ENCODE measurements at regions not wholly inside any gene's neighbourhood (a gene's known extent, or its start where the extent isn't known, plus 50 kb on each side); places are given as distances from the start of the nearest gene placed in this dataset.

DNA sequence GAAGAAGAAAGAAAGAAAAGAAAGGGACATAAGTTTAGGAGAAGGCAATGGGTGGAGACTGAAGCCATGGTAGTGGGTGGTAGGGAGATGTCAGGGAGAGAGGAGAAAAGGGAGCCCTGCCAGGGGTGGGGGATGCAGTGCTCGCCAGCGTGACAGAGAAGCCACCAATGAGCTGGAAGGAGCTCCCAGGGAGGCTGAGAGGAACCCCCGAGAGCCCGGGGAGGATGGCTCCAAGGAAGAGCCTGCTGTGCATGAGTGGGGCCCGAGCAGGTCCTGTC is 141.2 kb upstream of the SHH start:
- Histone ChIP-seq H3K9me3 (ENCODE audit: low read length) (no peaks in the 10 kb centered on the region), H3K79me2 (ENCODE audit: insufficient read depth, low read length) (peaks cover 2% of the 10 kb centered on the region), H3K4me1 (ENCODE audit: insufficient read depth, low read length) (peaks cover 52% of the 10 kb centered on the region), H3K4me3 (replicated peaks in 1 of 3; ENCODE audit: insufficient read depth in 1 of 3, low read depth in 2 of 3, low read length in 3 of 3) (peak overlapping the region in 1 of 3 experiments; percentile 27; a peak in 1 of 6 replicates), H4K20me1 (ENCODE audit: insufficient read depth, low read length) (no peaks in the 10 kb centered on the region), H2AFZ (ENCODE audit: low read length) (no peak overlapping the region), H3K27me3 (ENCODE audit: control insufficient read depth in 1 of 2, insufficient read depth in 2 of 2, low read length in 2 of 2) (0 out of 5 replicates have a peak, but pooled peaks cover 0 to 5% of the 10 kb centered on the region in 2 experiments), H3K27ac (ENCODE audit: extremely low read length, insufficient read depth, low read length) (peak overlapping the region; percentile 39), H3K9ac (ENCODE audit: insufficient read depth, low read depth, low read length) (no peak overlapping the region), H3K4me2 (ENCODE audit: low read depth, low read length) (peak overlapping the region; percentile 48), H3K36me3 (replicated peaks in 1 of 2; ENCODE audit: control insufficient read depth in 1 of 2, insufficient read depth in 2 of 2, low read length in 2 of 2) (no peaks in the 10 kb centered on the region)
- intact Hi-C loops (cut with micrococcal nuclease; ENCODE audit: unreplicated experiment) (no loop called here), in situ Hi-C loops (cut with HindIII; ENCODE audit: extremely low pct_ligation_motif_present, low pct_unique_long_range_greater_than_20kb) (no loop called here)
- ATAC-seq (no peak), DNase-seq (ENCODE audit: low spot score) (no peak), FAIRE-seq (no peak)
- TF ChIP-seq SMAD1 (CRISPR knock-in tag; IDR thresholded peaks at IDR 0.05; ENCODE audit: borderline replicate concordance, low read depth), result 0 out of 2 replicates have a peak, but pooled peaks have one; percentile 7
- no peak for TF ChIP-seq PITX1 (CRISPR knock-in tag; IDR thresholded peaks at IDR 0.05)
- 86% methylated on average over 5 of the region's 5 CpGs for WGBS (ENCODE audit: low lambda C conversion rate)
- BruUV-seq (replicated peaks), result no TSS peak
- ChIA-PET POLR2A (interaction anchor here (1.3 to 7.0 kb wide), 3 partner anchors 10 to 661 kb away, joined by 4 to 121 read pairs (median 5); no protein-coding TSS in a partner anchor), CTCF (ENCODE audit: low intra/inter-chr PET ratio, low total read pairs) (no interaction called here)

DNA sequence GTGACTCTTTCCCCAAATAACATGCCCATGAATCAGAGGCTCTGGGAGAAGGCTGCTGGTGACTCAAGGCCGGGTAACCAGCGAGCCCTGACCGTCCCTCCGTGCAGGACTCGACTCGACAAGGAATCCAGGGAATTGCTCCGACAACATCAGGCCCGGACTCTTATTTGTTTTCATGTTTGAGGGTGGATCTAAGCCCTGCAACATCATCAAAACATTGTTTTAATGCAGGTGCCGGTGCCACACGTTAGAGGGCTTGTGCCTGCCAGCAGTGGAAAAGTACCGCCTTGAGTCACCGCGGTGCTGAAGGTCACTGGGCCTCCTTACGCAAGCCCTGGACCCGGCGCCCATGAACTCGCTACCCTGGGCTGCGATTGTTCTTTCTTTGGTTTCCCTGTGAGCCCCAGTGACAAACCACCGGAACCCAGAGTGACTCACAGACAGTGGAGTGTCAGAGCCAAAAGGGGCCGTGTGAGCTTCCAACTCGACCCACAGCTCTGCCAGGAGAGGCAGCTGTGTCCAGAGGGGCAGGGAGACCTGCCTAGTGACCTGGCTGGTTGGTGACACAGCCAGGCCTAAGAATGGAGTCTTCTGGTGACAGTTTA is 139.4 kb upstream of the SHH start:
- H3K9me3 ChIP-seq (ENCODE audit: low read length), result no peaks in the 10 kb centered on the region
- peak overlapping the region; percentile 92 for H3K4me2 ChIP-seq (ENCODE audit: low read depth, low read length)
- peak; percentile 93 for FAIRE-seq
- ATAC-seq, result peak; percentile 89
- POLR2A ChIA-PET, result interaction anchor here (0.9 to 7.0 kb wide), 9 partner anchors 11 to 679 kb away, joined by 3 to 121 read pairs (median 3); no protein-coding TSS in a partner anchor
- DNase-seq (ENCODE audit: low spot score), result peak; percentile 97
- H3K9ac ChIP-seq (ENCODE audit: insufficient read depth, low read depth, low read length), result peak overlapping the region; percentile 87
- peaks cover 2% of the 10 kb centered on the region for H3K79me2 ChIP-seq (ENCODE audit: insufficient read depth, low read length)
- intact Hi-C loops (cut with micrococcal nuclease; ENCODE audit: unreplicated experiment), result loop anchor here (1.0 kb wide), 1 partner anchor 32 kb away; no protein-coding TSS in a partner anchor
- no peaks in the 10 kb centered on the region for H4K20me1 ChIP-seq (ENCODE audit: insufficient read depth, low read length)
- H3K4me1 ChIP-seq (ENCODE audit: insufficient read depth, low read length), result peaks cover 60% of the 10 kb centered on the region
- peak overlapping the region; percentile 88 for H3K27ac ChIP-seq (ENCODE audit: extremely low read length, insufficient read depth, low read length)
- H3K27me3 ChIP-seq (ENCODE audit: control insufficient read depth in 1 of 2, insufficient read depth in 2 of 2, low read length in 2 of 2), result 0 out of 5 replicates have a peak, but pooled peaks cover 0 to 10% of the 10 kb centered on the region in 2 experiments
- WGBS (ENCODE audit: low lambda C conversion rate), result 2% methylated on average over 12 of the region's 21 CpGs
- H2AFZ ChIP-seq (ENCODE audit: low read length), result no peak overlapping the region
- BruUV-seq (replicated peaks), result no TSS peak
- in situ Hi-C loops (cut with HindIII; ENCODE audit: extremely low pct_ligation_motif_present, low pct_unique_long_range_greater_than_20kb), result no loop called here
- H3K36me3 ChIP-seq (replicated peaks in 1 of 2; ENCODE audit: control insufficient read depth in 1 of 2, insufficient read depth in 2 of 2, low read length in 2 of 2), result no peaks in the 10 kb centered on the region
- CTCF ChIA-PET (ENCODE audit: low intra/inter-chr PET ratio, low total read pairs), result no interaction called here
- H3K4me3 ChIP-seq (replicated peaks in 1 of 3; ENCODE audit: insufficient read depth in 1 of 3, low read depth in 2 of 3, low read length in 3 of 3), result peak overlapping the region; percentile 38 to 70 (median 47); a peak in 5 of 6 replicates
- TF ChIP-seq ZNF263 (CRISPR knock-in tag; IDR thresholded peaks at IDR 0.05) (0 out of 2 replicates have a peak, but pooled peaks have one; percentile 49), ZNF224 (CRISPR knock-in tag; IDR thresholded peaks at IDR 0.05) (no peak), ZNF101 (CRISPR knock-in tag; IDR thresholded peaks at IDR 0.05; ENCODE audit: borderline replicate concordance, low read depth) (no peak), SP4 (CRISPR knock-in tag; IDR thresholded peaks at IDR 0.05) (no peak; the same call in 1 of the 2 replicates), STAT5B (CRISPR knock-in tag; IDR thresholded peaks at IDR 0.05) (no peak), JUND (CRISPR knock-in tag; IDR thresholded peaks at IDR 0.05) (peak; percentile 93), ZNF720 (CRISPR knock-in tag; IDR thresholded peaks at IDR 0.05) (no peak)
- TF ChIP-seq, protein P1, sequence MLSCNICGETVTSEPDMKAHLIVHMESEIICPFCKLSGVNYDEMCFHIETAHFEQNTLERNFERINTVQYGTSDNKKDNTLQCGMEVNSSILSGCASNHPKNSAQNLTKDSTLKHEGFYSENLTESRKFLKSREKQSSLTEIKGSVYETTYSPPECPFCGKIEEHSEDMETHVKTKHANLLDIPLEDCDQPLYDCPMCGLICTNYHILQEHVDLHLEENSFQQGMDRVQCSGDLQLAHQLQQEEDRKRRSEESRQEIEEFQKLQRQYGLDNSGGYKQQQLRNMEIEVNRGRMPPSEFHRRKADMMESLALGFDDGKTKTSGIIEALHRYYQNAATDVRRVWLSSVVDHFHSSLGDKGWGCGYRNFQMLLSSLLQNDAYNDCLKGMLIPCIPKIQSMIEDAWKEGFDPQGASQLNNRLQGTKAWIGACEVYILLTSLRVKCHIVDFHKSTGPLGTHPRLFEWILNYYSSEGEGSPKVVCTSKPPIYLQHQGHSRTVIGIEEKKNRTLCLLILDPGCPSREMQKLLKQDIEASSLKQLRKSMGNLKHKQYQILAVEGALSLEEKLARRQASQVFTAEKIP (CRISPR knock-in tag; IDR thresholded peaks at IDR 0.05; ENCODE audit: borderline replicate concordance), result no peak
- TF ChIP-seq, protein P2, sequence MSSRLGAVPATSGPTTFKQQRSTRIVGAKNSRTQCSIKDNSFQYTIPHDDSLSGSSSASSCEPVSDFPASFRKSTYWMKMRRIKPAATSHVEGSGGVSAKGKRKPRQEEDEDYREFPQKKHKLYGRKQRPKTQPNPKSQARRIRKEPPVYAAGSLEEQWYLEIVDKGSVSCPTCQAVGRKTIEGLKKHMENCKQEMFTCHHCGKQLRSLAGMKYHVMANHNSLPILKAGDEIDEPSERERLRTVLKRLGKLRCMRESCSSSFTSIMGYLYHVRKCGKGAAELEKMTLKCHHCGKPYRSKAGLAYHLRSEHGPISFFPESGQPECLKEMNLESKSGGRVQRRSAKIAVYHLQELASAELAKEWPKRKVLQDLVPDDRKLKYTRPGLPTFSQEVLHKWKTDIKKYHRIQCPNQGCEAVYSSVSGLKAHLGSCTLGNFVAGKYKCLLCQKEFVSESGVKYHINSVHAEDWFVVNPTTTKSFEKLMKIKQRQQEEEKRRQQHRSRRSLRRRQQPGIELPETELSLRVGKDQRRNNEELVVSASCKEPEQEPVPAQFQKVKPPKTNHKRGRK (CRISPR knock-in tag; IDR thresholded peaks at IDR 0.05), result no peak
- TF ChIP-seq, protein P3, sequence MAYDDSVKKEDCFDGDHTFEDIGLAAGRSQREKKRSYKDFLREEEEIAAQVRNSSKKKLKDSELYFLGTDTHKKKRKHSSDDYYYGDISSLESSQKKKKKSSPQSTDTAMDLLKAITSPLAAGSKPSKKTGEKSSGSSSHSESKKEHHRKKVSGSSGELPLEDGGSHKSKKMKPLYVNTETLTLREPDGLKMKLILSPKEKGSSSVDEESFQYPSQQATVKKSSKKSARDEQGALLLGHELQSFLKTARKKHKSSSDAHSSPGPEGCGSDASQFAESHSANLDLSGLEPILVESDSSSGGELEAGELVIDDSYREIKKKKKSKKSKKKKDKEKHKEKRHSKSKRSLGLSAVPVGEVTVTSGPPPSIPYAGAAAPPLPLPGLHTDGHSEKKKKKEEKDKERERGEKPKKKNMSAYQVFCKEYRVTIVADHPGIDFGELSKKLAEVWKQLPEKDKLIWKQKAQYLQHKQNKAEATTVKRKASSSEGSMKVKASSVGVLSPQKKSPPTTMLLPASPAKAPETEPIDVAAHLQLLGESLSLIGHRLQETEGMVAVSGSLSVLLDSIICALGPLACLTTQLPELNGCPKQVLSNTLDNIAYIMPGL (CRISPR knock-in tag; IDR thresholded peaks at IDR 0.05; ENCODE audit: borderline replicate concordance in 1 of 2, low read depth in 1 of 2), result peak in 1 of 2 experiments; percentile 77; a peak in 1 of 4 replicates

Data from HepG2 (cell line).